Body of pancreas (tissue), 4 donors: ENCODE measurements at regions not wholly inside any gene's neighbourhood (a gene's known extent, or its start where the extent isn't known, plus 50 kb on each side); places are given as distances from the start of the nearest gene placed in this dataset.

Source experiments
- CTCF ChIP-seq, 7 experiments: fragments of 450-650 bp in 4 of 7; fragments of 200-600 bp in 3 of 7; sonication (generic) in 3 of 7; IDR thresholded peaks; one replicate each; pipeline ENCODE4 v1.5.1; 2016 to 2019; ENCODE audit warnings: antibody characterized with exemption in 7 of 7
- POLR2A ChIP-seq, 3 donors: fragments of 450-650 bp; IDR thresholded peaks; one replicate each; pipeline ENCODE4 v1.6.1; 2016; ENCODE audit warnings: antibody characterized with exemption in 3 of 3, mild to moderate bottlenecking in 2 of 3

- no peak for TF ChIP-seq CTCF (IDR thresholded peaks at IDR 0.05)
- TF ChIP-seq POLR2A (IDR thresholded peaks at IDR 0.05) = no peak
Measured at GRCh38 chr6:67887419-67887746, 747.7 kb upstream of the ADGRB3 start.
